ENCODE measurements at regions not wholly inside any gene's neighbourhood (a gene's known extent, or its start where the extent isn't known, plus 50 kb on each side); places are given as distances from the start of the nearest gene placed in this dataset.

GRCh38 chr4:18294021-18294420 is 272.5 kb upstream of the LCORL start:
- no peak for DNase-seq

- DNase-seq = no peak
These were observed 270.9 kb upstream of the LCORL start for GRCh38 chr4:18292411-18292810.

- no peak for DNase-seq
These were observed 270.4 kb upstream of the LCORL start for GRCh38 chr4:18291981-18292380.

GRCh38 chr4:18291256-18291655 is 269.7 kb upstream of the LCORL start:
- DNase-seq = no peak

- no peak for DNase-seq
These were observed 263.8 kb upstream of the LCORL start for GRCh38 chr4:18285357-18285756.

GRCh38 chr4:18278244-18278643 is 256.7 kb upstream of the LCORL start:
- no peak for DNase-seq

GRCh38 chr4:18262832-18263231 is 241.3 kb upstream of the LCORL start:
- DNase-seq = no peak

GRCh38 chr4:18252052-18252451 is 230.5 kb upstream of the LCORL start:
- DNase-seq = no peak

GRCh38 chr4:18250564-18250963 is 229.0 kb upstream of the LCORL start:
- DNase-seq = no peak

- DNase-seq = no peak
These were observed 227.1 kb upstream of the LCORL start for GRCh38 chr4:18248611-18249010.

GRCh38 chr4:18247189-18247588 is 225.6 kb upstream of the LCORL start:
- DNase-seq = no peak

- DNase-seq = no peak
These were observed 221.6 kb upstream of the LCORL start for GRCh38 chr4:18242919-18243693.

- DNase-seq = no peak
These were observed 220.2 kb upstream of the LCORL start for GRCh38 chr4:18241727-18242126.

- DNase-seq = no peak
These were observed 212.6 kb upstream of the LCORL start for GRCh38 chr4:18234108-18234507.

- DNase-seq = no peak
These were observed 210.2 kb upstream of the LCORL start for GRCh38 chr4:18231726-18232125.

- no peak for DNase-seq
These were observed 206.3 kb upstream of the LCORL start for GRCh38 chr4:18227880-18228279.

- no peak for DNase-seq
These were observed 193.0 kb upstream of the LCORL start for GRCh38 chr4:18214411-18215055.

- DNase-seq = no peak
These were observed 192.1 kb upstream of the LCORL start for GRCh38 chr4:18213576-18214198.

GRCh38 chr4:18209448-18209847 is 187.9 kb upstream of the LCORL start:
- DNase-seq = no peak

GRCh38 chr4:18203966-18204365 is 182.4 kb upstream of the LCORL start:
- DNase-seq = no peak

- DNase-seq = no peak
These were observed 180.9 kb upstream of the LCORL start for GRCh38 chr4:18202486-18202885.

- DNase-seq = no peak
These were observed 180.3 kb upstream of the LCORL start for GRCh38 chr4:18201885-18202284.

- DNase-seq = no peak
These were observed 177.1 kb upstream of the LCORL start for GRCh38 chr4:18198653-18199052.

- DNase-seq = no peak
These were observed 175.9 kb upstream of the LCORL start for GRCh38 chr4:18197467-18197866.

Data from inflammatory macrophage treated with lipopolysaccharide for 4 hours (primary cell).